ENCODE measurements at regions not wholly inside any gene's neighbourhood (a gene's known extent, or its start where the extent isn't known, plus 50 kb on each side); places are given as distances from the start of the nearest gene placed in this dataset.

GRCh38 chr2:59282374-59283057, 1041.4 kb upstream of the FANCL start:
- ATAC-seq (no peak), DNase-seq (no peak)
- no peak overlapping the region for H3K27ac ChIP-seq
- H3K4me1 ChIP-seq = no peaks in the 10 kb centered on the region
- H3K4me3 ChIP-seq = no peak overlapping the region
- H3K27me3 ChIP-seq = peaks cover 0 to 13% (median 4%) of the 10 kb centered on the region in 7 donors
- H3K9me3 ChIP-seq = no peaks in the 10 kb centered on the region
- 63 to 74% methylated on average over 6 of the region's 6 CpGs for WGBS, 2 donors
- intact Hi-C loops (cut with DNase I) = no loop called here
- no peaks in the 10 kb centered on the region for H3K36me3 ChIP-seq
- TF ChIP-seq, protein P1, sequence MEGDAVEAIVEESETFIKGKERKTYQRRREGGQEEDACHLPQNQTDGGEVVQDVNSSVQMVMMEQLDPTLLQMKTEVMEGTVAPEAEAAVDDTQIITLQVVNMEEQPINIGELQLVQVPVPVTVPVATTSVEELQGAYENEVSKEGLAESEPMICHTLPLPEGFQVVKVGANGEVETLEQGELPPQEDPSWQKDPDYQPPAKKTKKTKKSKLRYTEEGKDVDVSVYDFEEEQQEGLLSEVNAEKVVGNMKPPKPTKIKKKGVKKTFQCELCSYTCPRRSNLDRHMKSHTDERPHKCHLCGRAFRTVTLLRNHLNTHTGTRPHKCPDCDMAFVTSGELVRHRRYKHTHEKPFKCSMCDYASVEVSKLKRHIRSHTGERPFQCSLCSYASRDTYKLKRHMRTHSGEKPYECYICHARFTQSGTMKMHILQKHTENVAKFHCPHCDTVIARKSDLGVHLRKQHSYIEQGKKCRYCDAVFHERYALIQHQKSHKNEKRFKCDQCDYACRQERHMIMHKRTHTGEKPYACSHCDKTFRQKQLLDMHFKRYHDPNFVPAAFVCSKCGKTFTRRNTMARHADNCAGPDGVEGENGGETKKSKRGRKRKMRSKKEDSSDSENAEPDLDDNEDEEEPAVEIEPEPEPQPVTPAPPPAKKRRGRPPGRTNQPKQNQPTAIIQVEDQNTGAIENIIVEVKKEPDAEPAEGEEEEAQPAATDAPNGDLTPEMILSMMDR (IDR thresholded peaks at IDR 0.05) = no peak

DNA sequence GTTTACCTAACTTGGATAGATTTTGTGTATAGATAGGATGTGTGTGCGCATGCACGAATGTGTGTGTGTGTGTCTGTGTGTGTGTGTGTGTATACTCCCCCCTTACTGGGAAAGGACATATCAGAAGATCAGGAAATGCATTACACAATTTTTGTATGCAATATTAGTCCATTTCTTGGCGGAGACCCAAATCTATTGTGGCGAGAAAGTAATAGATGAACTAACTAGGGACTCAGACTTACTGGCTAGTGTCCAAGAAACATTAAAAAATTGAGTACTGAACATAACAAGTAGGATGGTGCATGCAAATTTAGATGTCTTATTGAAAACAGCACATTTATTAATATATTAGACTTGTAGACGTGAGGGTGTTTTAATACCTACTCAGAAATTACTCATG, 1036.5 kb upstream of the FANCL start:
- intact Hi-C loops (cut with DNase I) = no loop called here
- TF ChIP-seq, protein P1 (IDR thresholded peaks at IDR 0.05) = no peak
- Histone ChIP-seq H3K36me3 (no peaks in the 10 kb centered on the region), H3K4me1 (no peaks in the 10 kb centered on the region), H3K27ac (no peak overlapping the region), H3K9me3 (no peaks in the 10 kb centered on the region), H3K4me3 (no peak overlapping the region), H3K27me3 (peaks cover 0 to 4% (median 0%) of the 10 kb centered on the region in 7 donors)
- DNase-seq (no peak), ATAC-seq (no peak)
- WGBS, 2 donors = 66 to 78% methylated on average over 5 of the region's 5 CpGs

DNA sequence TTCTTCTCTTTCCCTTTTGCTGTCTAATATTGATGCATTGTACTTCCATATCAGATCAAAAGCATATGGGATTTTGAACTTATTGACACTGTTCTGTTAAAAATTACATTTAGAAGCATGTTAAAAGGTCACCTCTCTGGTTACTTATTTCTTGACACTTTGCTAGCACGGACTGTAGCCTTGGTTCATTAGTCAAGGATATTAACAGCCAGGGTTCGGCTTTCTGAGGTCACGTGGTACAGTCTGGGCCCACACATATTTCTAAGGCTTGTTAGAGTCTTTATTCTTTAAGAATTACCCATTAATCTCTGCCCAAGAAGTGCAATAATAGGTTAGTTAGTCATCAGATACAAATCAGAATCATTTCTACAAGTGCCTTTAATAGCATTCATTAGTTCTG, 1035.8 kb upstream of the FANCL start:
- DNase-seq (no peak), ATAC-seq (no peak)
- Histone ChIP-seq H3K27ac (no peak overlapping the region), H3K27me3 (peaks cover 0 to 4% (median 0%) of the 10 kb centered on the region in 7 donors), H3K4me1 (no peaks in the 10 kb centered on the region), H3K4me3 (no peak overlapping the region), H3K36me3 (no peaks in the 10 kb centered on the region), H3K9me3 (no peaks in the 10 kb centered on the region)
- TF ChIP-seq, protein P1 (IDR thresholded peaks at IDR 0.05) = no peak
- intact Hi-C loops (cut with DNase I) = no loop called here
- 62 to 80% methylated on average over 3 of the region's 3 CpGs for WGBS, 2 donors

DNA sequence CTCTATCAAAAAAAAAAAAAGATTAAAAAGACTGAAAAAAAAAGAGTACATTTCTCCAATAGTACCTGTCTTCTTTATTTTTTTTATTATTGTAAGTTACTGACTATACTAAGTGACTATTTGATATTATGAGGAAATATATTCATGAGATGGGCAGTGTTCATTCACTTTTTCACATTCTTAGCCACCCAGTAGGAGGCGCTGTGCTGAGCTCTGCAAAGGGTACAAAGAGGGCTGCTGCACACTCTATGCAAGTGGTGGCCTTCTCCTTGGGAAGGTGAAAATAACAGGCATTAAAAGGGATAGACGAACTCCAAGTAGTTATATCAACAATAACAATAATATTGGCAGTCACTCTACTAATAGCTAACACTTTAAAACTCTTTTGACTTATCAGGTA, 1034.9 kb upstream of the FANCL start:
- H3K27me3 ChIP-seq = peaks cover 0 to 4% (median 0%) of the 10 kb centered on the region in 7 donors
- no peak for DNase-seq
- H3K4me3 ChIP-seq = no peak overlapping the region
- intact Hi-C loops (cut with DNase I) = no loop called here
- H3K4me1 ChIP-seq = no peaks in the 10 kb centered on the region
- no peak for ATAC-seq
- H3K9me3 ChIP-seq = no peaks in the 10 kb centered on the region
- no peaks in the 10 kb centered on the region for H3K36me3 ChIP-seq
- H3K27ac ChIP-seq = no peak overlapping the region
- 42 to 44% methylated on average over 2 of the region's 2 CpGs for WGBS, 2 donors
- TF ChIP-seq, protein P1 (IDR thresholded peaks at IDR 0.05) = peak in 1 of 9 donors; percentile 23

All from heart right ventricle (tissue), 16 donors.